GM18907 (cell line): ENCODE measurements at regions not wholly inside any gene's neighbourhood (a gene's known extent, or its start where the extent isn't known, plus 50 kb on each side); places are given as distances from the start of the nearest gene placed in this dataset.

Experiments used
- ATAC-seq: cut with Tn5 transposase; IDR thresholded peaks from one replicate; pipeline ENCODE4 v1.9.1; 2021; ENCODE audit warnings: mild to moderate bottlenecking, moderate library complexity; ENCODE audit not compliant: unreplicated experiment

DNA sequence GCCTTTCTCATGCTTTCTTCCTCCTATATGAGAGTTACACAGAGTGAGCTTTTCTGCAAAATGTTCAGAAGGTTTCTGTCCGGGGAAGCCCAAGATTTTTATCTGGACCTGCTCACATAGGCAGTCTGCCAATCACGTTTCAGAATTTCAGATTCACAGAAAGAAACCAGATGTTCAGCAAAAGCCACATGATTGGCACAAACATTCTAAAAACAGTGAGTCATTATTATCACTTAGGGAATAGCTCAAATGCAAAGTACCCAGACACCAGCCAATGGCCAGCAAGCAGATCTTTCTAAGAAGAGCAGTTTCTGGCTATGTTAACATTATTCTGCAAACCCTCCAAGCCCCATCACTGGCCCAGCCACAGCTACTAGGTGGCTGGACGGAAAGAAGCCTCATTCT is 1558.5 kb upstream of the TMEM132C start:
- no peak for ATAC-seq

DNA sequence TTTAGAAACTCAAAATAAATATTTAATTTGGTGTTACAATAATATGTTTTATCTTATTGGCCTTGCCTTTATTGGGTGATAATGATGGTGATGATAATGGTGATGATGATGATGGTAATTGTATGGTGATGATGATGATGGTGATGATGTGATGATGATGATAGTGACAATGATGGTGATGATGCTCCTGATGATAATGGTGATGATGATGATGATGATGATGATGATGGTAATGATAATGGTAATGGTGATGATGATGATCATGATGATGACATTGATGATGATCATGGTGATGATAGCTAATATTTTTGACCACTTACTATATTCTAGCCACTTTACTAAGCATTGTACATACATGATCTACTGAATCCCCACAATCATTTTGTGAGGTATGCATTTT is 1548.6 kb upstream of the TMEM132C start:
- ATAC-seq = no peak

DNA sequence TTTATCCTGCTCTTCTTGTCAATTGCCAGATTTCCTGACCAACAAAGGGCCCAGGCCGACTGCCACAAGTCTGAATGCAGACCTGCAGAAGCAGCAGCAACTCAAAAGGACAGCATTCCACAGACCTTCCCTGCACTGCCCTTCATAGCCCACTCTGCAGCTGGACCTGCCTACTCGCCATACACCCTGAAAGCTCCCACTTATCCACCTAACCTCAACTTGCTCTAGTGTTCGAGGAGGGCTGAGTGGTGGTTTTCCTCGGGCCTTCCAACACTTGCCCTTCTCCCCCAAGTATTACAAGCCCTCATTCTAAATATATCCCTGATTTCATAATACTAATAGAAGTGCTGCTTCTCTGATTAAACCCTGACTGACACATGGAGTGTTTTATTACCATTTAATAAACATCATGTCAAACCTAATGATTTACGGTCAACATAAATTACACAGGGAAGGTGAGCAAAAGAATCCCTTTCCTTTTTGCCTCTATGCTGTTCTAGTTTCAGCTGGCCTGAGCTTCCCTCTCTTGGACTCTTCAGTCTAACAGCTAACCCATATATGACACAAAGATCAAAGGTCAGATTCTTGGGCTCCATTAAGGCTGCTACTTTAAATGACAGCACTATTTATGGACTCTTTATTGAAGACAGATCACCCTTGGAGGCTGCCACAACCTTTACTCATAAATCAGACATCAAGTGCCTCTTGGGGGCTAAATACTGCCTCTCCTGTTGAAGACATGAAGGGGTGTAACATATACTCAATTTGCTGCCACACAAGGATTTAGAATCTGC is 1546.9 kb upstream of the TMEM132C start:
- no peak for ATAC-seq

DNA sequence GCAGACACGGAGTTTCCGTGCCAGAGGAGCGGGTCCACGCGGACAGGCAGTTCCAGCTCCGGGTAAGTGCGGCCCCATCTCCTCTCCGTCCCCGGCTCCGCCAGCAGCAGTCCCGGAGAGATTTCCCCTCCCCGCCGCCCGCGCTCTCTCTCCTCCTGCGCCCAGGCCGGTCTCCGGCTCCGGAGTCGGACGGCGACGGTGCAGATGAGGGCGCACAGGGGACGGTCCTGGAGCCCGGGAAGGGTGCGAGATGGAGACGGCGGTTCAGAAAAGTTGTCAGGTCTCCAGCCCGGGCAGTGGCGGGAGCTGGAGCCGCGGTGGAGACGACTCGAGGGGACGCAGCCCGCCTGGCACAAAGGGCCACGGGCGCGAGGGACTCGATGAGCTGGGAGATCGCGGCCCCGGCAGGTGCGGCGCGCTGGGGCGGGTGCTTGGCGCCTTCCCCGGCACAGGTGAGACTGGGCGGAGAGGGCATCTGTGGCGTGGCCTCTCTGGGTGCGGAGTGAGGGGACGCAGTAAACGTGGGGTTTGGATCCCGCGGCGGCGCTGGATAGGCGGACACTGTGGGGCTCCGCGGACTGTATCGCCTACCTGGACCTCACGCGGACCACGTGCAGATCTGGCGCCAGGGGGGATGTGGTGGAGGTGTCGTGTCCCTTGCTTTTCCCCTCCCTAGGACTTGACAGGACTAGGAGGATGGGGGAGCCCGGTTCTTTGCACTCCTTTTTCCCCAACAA is 1540.3 kb upstream of the TMEM132C start:
- no peak for ATAC-seq

DNA sequence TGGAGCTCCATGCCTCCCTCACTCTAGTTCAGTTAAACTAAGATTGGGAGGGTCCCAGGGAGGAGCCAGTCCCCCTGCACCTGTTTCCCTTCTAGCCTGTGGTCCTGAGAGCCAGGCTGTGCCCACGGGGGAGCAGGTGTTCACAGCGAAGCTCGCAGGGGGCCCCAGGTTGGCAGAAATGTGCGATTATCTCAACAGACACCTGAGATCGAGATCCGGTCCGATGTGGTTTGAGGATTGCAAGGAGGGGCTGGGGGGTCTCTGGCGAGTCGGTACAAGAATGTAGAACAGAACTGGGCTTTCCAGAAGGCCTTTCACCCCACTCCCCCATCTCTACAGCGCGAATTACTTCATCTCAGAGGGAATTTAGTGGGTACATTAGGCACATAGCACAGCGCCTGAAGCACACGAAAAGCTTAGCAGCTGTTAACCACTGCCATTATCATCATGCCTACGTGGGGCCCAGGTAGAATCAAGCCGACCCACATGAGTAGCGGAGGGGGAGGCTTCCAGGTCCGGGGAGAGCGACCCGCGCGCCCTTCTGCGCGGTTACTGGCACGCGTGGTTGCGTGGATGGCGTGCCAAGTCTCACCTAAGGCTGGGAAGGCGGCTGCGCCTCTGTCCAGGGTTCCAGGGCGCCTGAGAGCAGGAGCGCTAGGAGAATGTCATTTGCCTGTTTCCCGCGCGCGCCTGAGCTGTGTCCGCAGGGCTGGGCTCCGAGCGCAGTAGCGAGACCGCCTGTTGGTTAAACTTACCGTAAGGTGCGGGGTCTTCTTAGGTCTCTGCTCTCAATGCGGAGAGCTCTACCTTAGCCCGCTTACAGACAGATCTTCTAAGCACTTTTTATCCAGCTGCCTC is 1539.5 kb upstream of the TMEM132C start:
- no peak for ATAC-seq

DNA sequence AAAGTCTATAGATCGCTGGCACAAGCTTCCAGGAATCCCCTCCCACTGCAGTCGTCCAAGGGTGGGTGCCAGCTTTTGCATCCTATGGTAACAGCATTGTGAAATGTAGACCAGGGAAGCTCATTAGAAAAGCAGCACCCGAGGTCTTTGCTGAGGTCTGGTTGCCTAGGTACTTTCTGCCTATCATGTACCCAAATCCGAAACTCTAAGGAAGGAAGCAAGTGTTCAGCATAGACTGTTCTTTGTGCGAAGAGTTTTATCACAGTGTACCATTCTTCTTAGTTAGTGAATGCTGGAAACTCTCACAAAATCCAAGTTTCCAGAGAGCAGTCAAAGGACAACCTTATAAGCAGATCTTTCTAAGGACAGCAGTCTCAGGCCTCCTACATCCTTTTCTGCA is 1532.7 kb upstream of the TMEM132C start:
- no peak for ATAC-seq

DNA sequence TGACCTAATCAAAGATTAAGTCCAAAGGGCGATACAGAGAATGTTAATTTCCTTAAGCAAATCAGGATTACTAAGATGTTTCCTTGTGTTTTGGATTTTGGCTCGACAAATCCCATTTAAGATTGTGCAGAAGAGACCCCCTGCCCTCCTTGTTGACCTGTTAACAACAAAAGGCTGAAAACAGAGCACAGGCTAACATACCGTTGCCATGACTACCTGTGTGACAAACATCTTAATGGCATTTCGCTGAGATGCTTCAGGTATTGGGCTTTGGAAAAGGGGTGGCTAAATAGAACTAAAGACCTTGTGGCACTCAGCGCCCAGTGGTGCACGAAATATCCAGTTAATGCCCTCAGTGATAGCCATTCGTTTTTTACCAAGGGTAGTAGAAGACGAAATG is 1532.3 kb upstream of the TMEM132C start:
- no peak for ATAC-seq

DNA sequence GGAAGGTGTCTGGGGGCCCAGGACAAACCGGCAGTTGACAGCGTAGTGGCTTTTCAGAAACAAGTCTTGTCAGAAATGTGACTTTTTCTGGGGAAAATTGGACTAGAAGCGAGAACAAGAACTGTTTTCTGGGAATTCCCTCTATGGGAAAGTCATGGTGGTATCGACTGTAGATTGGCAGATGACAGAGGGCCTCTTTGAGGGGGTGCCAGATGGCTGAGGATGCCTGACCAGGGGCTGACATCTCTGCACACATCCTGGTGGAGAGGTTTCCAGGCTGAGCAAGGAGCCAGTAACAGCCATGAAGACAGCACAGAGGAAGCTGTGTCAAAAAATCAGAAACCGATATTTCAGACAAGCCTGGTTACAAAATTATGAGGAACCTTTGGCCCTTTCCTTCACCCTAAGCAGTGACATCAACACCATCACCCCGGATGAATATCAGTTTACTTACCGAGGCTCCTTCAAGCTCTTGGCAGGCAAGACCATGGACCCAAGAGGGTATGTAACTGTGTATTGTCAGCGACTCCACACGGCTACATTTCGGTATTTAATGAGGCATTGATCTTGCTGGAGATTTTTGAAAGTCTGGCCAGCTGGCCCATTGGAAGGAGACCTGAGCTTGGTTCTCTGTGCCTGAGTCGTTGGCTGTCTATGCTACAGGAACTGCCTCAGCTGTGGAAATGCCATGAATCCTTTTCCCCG is 1525.3 kb upstream of the TMEM132C start:
- ATAC-seq = no peak

DNA sequence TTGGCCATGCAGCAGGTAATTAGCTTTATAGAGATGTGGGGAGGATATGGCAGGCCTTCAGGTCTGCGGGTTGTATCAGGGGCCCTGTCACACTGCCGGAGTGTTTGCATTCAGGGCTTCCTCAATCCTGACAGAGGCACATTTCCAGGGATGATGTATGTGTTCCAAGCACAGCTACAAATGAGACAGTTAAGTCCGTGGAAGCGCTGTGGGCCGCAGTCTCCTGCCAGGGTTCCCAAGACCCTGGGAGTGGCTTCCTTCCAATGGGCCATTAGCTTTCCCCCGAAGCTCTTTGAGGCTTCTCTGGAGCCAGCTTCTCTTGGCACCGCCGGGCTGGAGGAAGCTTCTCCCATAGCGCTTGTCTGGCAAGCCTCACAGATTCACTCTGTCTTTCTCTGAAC is 1524.7 kb upstream of the TMEM132C start:
- ATAC-seq = no peak

DNA sequence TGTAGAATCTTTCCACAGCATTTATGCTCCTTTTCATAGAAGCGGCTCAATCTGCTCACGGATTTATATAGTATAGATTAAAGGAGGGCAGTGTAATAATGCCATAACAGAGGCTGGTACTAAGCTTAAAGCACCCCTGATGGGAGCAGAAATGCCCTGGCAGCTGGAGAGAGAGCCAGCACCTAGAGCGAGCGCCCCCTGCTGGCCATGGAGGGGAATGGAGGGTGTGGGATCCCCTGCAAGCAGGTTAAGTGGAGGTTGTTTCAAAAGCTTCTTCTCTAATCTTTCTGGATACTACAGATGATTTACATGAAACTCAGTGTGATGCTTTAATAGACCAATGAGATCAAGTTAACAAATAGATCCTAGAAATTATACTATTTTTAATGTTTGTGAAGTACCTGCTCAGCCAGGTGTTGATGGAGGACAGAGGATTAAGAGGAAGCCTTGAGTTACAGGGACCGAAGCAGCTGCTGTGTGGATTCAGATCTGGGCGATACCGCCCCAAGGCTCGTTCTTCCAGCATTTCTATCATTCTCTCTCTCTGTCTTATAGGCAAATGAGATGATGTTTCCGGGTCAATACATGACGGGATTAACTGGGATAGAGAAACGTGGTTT is 1519.3 kb upstream of the TMEM132C start:
- peak; percentile 55 for ATAC-seq

DNA sequence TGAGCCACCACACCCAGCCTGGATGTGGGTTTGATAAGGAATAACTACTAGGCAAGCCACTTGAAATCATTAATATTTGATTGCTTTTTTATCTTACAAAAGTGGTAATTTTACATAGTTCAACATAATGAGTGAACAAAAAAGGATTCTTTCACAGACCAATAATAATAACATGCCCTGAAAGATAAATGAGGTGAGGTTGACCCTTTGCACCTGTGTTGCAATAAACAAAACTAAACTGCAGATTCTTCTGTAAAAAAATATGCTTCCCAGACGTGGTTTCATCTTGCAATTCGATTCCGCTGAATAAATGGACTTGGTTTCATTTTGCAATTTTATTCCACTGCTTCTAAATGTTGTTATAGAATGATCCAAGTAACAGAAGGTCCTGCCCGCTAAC is 1514.9 kb upstream of the TMEM132C start:
- ATAC-seq = no peak

DNA sequence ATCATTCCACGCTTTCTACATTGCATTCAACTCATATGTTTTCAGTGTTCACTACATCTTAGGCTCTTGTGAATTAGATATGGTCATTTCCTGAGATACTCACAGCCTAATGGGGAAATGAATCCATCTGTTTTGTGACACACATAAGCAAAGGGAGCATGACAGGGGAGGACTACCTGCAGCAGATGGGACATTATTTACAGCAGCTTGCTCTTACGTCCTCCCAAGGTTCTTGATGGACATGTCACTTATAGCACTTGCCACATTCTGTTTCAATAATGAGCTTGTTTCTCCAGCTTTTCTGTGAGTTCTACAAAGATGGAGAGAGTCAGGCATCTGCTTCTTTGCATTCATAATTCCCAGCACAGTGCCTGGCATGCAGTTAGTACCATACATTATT is 1509.6 kb upstream of the TMEM132C start:
- ATAC-seq = no peak

DNA sequence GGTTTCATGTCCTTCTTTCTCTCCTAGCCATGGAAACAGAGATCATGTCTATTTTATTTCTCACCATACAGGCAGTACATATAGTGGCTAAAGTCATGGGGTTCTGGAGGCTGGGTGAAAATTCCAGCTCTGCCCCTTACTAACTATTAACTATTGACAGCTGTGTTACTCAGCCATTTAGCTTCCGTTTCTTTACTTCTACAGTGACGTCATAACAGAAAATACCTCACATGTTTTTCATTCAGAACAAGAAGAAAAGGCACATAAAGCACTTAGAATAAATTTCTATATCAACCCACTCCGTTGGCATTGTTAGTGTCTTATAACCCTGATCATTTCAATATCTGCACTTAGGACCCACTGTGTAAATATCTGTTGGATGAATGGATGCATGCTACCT is 1506.9 kb upstream of the TMEM132C start:
- no peak for ATAC-seq

DNA sequence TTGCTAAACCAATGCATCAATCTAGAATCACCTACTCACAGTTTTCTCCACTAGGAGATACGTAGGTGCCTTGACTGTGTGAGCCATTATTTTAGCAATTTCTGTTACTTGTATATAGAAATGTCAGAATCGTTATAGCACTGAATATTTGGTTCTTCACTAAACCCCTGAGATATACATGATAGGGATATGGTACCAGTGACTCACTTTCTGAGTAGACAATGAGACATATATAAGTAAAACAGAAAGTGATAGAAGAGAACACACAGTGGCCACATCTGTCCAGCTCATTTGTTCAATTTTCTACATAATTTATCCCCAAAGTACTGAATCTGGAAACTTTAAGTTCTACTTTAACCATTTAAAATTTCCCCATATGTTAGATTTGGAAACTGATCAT is 1505.5 kb upstream of the TMEM132C start:
- no peak for ATAC-seq

DNA sequence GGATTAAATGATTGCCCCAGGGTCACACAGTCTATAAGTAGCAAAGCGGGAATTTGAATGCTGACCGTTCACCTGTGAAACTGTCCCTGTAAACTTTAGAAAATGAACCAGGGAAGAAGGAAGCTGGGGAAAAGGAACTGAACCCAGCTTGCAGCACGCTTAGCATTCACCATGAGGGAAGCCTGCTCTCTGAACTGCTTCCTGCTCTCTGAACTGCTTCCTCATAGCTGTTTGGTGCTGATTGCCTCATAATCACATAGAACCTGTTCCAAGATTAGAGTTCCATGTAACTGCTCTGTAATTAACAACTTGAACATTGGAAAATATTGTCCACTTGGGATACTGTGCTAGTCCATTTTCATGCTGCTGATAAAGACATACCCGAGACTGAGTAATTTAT is 1504.8 kb upstream of the TMEM132C start:
- ATAC-seq = no peak

DNA sequence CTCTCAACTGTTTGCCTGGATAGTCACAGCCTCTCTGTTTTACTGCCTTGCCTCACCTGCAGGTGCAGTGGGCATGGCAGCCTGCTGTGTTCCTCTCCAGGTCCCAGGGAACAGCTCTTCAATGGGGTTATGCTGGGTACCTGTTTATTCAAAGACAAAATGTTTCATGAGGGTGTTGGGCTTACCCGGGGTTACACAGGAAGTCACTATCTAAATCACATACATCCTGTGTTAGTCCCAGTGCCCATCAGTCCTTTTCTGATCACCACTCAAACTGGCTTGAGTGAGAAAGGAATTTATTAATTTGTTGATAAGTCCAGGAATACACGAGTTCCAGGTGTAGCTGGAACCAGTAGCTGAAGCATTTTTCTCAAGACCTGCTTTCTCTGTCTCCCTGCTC is 1503.6 kb upstream of the TMEM132C start:
- no peak for ATAC-seq

DNA sequence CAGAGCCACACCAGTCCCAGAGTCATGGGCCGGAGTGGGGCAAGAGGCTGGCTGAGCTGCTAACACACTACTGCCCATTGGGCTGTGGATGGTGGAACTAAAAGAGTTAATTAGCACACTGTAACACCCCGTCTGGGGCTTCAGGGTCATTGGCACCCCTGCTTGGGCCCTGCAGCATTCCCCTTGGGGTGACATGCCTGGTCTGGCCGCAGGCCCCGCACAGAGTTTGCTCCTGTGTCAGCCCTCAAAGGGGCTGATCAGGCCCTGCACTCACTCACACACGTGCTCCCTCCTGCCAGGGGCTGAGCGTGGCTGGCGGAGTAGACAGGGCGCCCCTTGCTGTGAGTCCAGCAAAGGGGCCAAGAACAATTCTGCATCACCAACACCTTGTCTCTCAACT is 1499.6 kb upstream of the TMEM132C start:
- ATAC-seq = no peak

DNA sequence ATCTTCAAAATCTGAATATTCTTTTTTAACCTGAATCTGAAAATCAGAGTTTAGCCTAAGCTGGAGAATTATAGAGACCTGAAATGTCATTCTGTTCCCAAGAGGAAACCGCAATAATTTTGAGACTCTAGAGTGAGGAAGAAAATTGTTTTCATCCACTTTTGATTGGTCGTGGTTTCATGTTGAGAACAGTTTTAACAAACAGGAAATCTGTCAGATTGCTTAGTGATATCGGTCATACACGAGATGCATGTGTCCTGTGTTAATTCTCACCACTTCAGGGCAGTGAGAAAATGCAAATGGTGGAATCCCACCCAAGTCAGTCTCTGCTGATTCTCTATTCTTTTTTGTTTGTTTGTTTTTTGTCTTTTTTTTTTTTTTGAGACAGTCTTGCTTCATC is 1498.5 kb upstream of the TMEM132C start:
- no peak for ATAC-seq

DNA sequence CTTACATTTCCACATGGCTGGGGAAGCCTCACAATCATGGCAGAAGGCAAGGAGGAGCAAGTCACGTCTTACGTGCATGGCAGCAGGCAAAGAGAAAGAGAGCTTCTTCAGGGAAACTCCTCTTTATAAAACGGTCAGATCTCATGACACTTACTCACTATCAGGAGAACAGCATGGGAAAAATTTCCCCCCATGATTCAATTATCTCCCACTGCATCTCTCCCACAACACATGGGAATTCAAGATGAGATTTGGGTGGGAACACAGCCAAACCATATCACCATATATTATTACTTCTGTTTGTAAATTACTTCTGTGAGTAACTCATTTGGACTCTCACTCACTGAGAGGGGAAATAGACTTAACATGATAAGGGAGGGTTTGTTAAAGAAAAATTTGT is 1496.8 kb upstream of the TMEM132C start:
- ATAC-seq = no peak

DNA sequence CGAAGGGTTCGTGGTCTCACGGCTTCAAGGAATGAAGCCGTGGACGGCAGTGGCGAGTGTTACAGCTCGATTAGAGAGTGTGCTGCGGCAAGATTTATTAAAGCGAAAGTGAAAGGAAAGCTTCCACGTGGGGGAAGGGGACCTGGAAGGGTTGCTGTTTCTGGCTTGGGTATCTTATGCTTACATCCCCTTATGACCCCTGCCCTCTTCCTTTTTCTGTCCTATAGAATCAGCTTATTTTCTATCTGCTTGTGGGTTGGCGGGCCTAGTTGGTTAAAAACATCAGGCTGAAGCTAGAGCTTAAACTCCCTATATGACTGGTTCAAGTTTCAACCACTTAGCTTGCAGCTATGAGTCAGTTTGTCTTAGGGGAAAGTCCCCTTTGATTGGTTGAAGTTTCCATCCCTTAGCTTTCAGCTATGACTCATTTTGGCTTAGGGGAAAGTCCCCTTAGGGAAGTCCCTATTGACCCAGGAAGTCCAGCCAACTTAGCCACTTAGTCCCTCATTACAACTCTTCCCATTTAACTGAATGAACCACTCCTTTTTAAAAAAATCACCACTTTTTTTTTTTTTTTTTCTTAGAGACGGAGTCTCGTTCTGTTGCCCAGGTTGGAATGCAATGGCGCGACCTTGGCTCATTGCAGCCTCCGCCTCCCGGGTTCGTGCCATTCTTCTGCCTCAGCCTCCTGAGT is 1494.7 kb upstream of the TMEM132C start:
- ATAC-seq = peak; percentile 85
